ENCODE measurements at regions not wholly inside any gene's neighbourhood (a gene's known extent, or its start where the extent isn't known, plus 50 kb on each side); places are given as distances from the start of the nearest gene placed in this dataset.

DNA sequence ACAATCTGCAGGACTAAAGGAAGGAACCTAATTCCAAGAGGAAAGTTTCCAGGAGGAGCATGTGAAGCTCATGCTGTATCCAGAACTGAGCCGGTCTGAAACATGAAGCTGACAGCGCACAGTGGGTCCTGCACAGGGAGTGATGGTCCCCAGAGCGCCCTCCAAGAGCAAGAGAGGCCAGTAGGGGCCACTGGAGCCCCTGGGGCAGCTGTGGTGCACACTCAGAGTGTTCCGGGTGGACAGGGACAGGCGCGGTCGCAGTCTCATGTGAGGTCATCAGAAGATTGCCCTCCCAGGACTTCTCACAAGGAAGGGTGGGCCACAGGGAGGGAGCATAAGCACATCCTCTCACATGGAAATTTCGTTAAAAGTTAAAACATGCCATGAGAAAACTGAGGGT lies 355.9 kb downstream of the EIPR1 start:
- DNase-seq = no peak
- ATAC-seq = no peak

DNA sequence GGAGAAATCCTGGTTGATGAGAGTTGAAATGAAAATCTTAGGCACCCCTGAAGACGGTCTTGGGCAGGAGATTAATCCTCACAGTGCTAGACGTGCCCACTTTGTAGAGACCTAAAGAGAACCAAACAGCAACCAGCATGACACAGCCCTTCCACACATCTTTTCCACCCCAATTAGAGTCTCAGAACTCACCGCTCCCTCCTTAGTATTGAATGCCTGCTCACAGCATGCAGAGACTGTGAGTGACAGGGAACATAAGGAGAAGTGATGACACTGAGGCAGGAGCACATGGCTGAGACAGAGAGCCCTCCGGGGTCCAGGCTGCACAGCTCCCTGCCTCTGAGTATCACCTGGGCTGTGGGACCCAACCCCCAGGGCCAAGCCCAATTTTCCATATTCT lies 367.6 kb downstream of the EIPR1 start:
- intact Hi-C loops (cut with DNase I) = no loop called here
- no peak for ATAC-seq
- Histone ChIP-seq H3K36me3 (replicated peaks in 1 of 2; ENCODE audit: insufficient read depth in 1 of 2, low read depth in 2 of 2) (no peaks in the 10 kb centered on the region), H3K9me3 (no peaks in the 10 kb centered on the region), H3K27ac (no peak overlapping the region), H3K4me1 (no peaks in the 10 kb centered on the region), H3K4me3 (no peak overlapping the region), H3K27me3 (no peaks in the 10 kb centered on the region)
- 56 to 65% methylated on average over 4 of the region's 4 CpGs for WGBS, 2 donors
- TF ChIP-seq POLR2A (IDR thresholded peaks at IDR 0.05) = no peak
- TF ChIP-seq, protein P1, sequence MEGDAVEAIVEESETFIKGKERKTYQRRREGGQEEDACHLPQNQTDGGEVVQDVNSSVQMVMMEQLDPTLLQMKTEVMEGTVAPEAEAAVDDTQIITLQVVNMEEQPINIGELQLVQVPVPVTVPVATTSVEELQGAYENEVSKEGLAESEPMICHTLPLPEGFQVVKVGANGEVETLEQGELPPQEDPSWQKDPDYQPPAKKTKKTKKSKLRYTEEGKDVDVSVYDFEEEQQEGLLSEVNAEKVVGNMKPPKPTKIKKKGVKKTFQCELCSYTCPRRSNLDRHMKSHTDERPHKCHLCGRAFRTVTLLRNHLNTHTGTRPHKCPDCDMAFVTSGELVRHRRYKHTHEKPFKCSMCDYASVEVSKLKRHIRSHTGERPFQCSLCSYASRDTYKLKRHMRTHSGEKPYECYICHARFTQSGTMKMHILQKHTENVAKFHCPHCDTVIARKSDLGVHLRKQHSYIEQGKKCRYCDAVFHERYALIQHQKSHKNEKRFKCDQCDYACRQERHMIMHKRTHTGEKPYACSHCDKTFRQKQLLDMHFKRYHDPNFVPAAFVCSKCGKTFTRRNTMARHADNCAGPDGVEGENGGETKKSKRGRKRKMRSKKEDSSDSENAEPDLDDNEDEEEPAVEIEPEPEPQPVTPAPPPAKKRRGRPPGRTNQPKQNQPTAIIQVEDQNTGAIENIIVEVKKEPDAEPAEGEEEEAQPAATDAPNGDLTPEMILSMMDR (IDR thresholded peaks at IDR 0.05) = no peak
- no peak for DNase-seq

More for the DNA sequence above, 355.9 kb downstream of the EIPR1 start:
- no peak overlapping the region for H3K27ac ChIP-seq
- H3K4me3 ChIP-seq = no peak overlapping the region
- no peak for TF ChIP-seq POLR2A (IDR thresholded peaks at IDR 0.05)
- TF ChIP-seq, protein P1 (IDR thresholded peaks at IDR 0.05) = no peak
- no peaks in the 10 kb centered on the region for H3K4me1 ChIP-seq
- no peaks in the 10 kb centered on the region for H3K36me3 ChIP-seq (replicated peaks in 1 of 2; ENCODE audit: insufficient read depth in 1 of 2, low read depth in 2 of 2)
- no peaks in the 10 kb centered on the region for H3K9me3 ChIP-seq
- no peaks in the 10 kb centered on the region for H3K27me3 ChIP-seq
- intact Hi-C loops (cut with DNase I) = no loop called here
- WGBS, 2 donors = 74 to 78% methylated on average over 6 to 8 of the region's 8 CpGs

DNA sequence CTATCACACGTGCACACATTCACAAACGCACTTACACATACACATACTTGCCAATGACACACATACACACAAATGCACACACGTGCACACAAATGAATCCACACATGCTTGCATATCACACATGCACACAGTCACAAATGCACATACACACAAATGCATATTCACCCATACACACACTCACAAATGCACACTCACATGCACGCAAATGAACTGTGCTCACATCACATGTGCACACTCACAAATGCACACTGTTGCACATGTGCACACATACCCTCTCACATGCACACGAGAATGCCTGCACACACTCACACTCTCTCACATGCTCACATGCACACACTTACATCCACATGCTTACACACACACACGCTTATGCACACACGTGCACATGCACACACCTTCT lies 368.1 kb downstream of the EIPR1 start:
- Histone ChIP-seq H3K27ac (no peak overlapping the region), H3K36me3 (replicated peaks in 1 of 2; ENCODE audit: insufficient read depth in 1 of 2, low read depth in 2 of 2) (no peaks in the 10 kb centered on the region), H3K9me3 (no peaks in the 10 kb centered on the region), H3K27me3 (no peaks in the 10 kb centered on the region), H3K4me1 (no peaks in the 10 kb centered on the region), H3K4me3 (no peak overlapping the region)
- ATAC-seq = no peak
- intact Hi-C loops (cut with DNase I) = no loop called here
- 62 to 67% methylated on average over 6 of the region's 7 CpGs for WGBS, 2 donors
- DNase-seq = no peak
- TF ChIP-seq, protein P1 (IDR thresholded peaks at IDR 0.05) = no peak
- no peak for TF ChIP-seq POLR2A (IDR thresholded peaks at IDR 0.05)

DNA sequence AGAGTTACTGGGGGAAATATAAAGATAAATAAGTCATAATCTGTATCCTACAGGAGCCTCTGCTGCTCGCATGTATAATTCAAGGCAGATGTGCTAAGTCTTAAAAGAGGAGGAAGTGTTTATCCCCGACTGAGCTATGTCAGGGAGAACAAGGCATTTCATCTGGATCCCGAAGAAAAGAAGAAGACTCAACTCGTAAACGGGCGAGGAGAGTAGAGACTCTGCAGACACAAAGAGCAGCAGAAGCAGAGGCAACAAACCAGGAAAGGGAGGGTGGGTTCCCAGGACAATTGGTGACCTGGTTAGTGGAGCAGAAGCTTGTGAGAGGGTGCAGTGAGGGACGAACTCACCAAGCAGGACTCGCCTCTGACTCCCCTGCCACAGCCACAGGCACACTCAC lies 368.6 kb downstream of the EIPR1 start:
- ATAC-seq = no peak
- Histone ChIP-seq H3K4me3 (no peak overlapping the region), H3K27ac (no peak overlapping the region), H3K4me1 (no peaks in the 10 kb centered on the region), H3K36me3 (replicated peaks in 1 of 2; ENCODE audit: insufficient read depth in 1 of 2, low read depth in 2 of 2) (no peaks in the 10 kb centered on the region), H3K27me3 (no peaks in the 10 kb centered on the region), H3K9me3 (no peaks in the 10 kb centered on the region)
- TF ChIP-seq, protein P1 (IDR thresholded peaks at IDR 0.05) = no peak
- intact Hi-C loops (cut with DNase I) = no loop called here
- WGBS, 2 donors = 30 to 51% methylated on average over 8 of the region's 8 CpGs
- DNase-seq = no peak

DNA sequence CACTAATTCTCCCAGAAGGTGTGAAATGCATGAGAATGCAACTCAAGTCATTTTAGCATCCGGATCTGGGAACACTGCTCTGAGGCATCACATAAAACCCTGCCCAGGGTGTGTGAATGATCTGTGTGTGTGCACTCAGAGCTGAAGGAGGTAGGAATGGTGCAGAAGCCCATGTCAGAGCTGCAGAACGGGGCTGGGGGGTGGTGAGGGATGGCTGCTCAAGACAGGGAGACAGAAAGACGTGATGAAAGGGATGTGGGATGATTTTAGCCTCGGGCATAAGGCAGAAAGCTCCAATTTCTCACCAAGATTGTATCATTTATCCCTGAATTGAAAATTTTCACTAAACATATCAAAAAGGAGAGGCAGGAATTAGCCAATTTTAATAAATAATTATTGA lies 369.1 kb downstream of the EIPR1 start:
- intact Hi-C loops (cut with DNase I) = no loop called here
- H3K4me3 ChIP-seq = no peak overlapping the region
- no peaks in the 10 kb centered on the region for H3K36me3 ChIP-seq (replicated peaks in 1 of 2; ENCODE audit: insufficient read depth in 1 of 2, low read depth in 2 of 2)
- H3K4me1 ChIP-seq = no peaks in the 10 kb centered on the region
- 41 to 54% methylated on average over 4 of the region's 4 CpGs for WGBS, 2 donors
- TF ChIP-seq POLR2A (IDR thresholded peaks at IDR 0.05) = no peak
- TF ChIP-seq, protein P1 (IDR thresholded peaks at IDR 0.05) = no peak
- no peaks in the 10 kb centered on the region for H3K9me3 ChIP-seq
- no peak overlapping the region for H3K27ac ChIP-seq
- no peak for DNase-seq
- no peaks in the 10 kb centered on the region for H3K27me3 ChIP-seq
- ATAC-seq = no peak

Data from body of pancreas (tissue), 4 donors.